HL-60 (cell line): ENCODE measurements at regions not wholly inside any gene's neighbourhood (a gene's known extent, or its start where the extent isn't known, plus 50 kb on each side); places are given as distances from the start of the nearest gene placed in this dataset.

Experiments
- DNase-seq, 2 experiments: peaks; one replicate each; pipeline ENCODE4 v3.0.0-alpha.2; 2010 to 2020; ENCODE audit warnings: low read depth in 1 of 2, low spot score in 1 of 2
- H3K27ac ChIP-seq: fragments of 250-450 bp; sonication (Bioruptor Pico); replicated peaks from 2 replicates; pipeline ENCODE4 v1.5.1; 2020; ENCODE audit warnings: mild to moderate bottlenecking, moderate library complexity
- H3K27me3 ChIP-seq: fragments of 250-450 bp; sonication (Bioruptor Pico); 2 replicates; pipeline ENCODE4 v1.5.1; 2021; ENCODE audit warnings: mild to moderate bottlenecking, moderate library complexity; ENCODE audit not compliant: insufficient read depth, poor library complexity, severe bottlenecking
- H3K4me3 ChIP-seq: replicated peaks from 2 replicates; pipeline ENCODE4 v1.5.1; 2011; ENCODE audit warnings: mild to moderate bottlenecking, control low read depth, low read length; ENCODE audit not compliant: insufficient read depth
- CTCF ChIP-seq: IDR thresholded peaks from one replicate; pipeline ENCODE4 v1.5.1; 2011; ENCODE audit warnings: low read length, control low read depth, inconsistent platforms; ENCODE audit not compliant: insufficient read depth
- GABPA ChIP-seq: IDR thresholded peaks from 2 replicates; pipeline ENCODE4 v1.6.1; 2012; ENCODE audit warnings: low read depth
- POLR2AphosphoS5 ChIP-seq: IDR thresholded peaks from 2 replicates; pipeline ENCODE4 v1.6.1; 2012; ENCODE audit warnings: low read depth
- REST ChIP-seq: IDR thresholded peaks from 2 replicates; pipeline ENCODE4 v1.6.1; 2012; ENCODE audit warnings: low read depth; ENCODE audit not compliant: insufficient replicate concordance
- SPI1 ChIP-seq: IDR thresholded peaks from 2 replicates; pipeline ENCODE4 v1.6.1; 2012; ENCODE audit warnings: low read depth, mild to moderate bottlenecking, borderline replicate concordance

- H3K27ac ChIP-seq = no peak overlapping the region
- no peak for DNase-seq
- H3K4me3 ChIP-seq = no peak overlapping the region
- TF ChIP-seq GABPA (no peak), SPI1 (no peak), REST (no peak), POLR2AphosphoS5 (no peak), CTCF (no peak)
- peaks cover 8% of the 10 kb centered on the region for H3K27me3 ChIP-seq
Observed at GRCh38 chr10:121312587-121312986, 285.7 kb downstream of the FGFR2 start.

GRCh38 chr10:121313119-121313875 is 284.9 kb downstream of the FGFR2 start:
- no peak for TF ChIP-seq CTCF
- TF ChIP-seq REST = no peak
- no peak for TF ChIP-seq POLR2AphosphoS5
- no peak for TF ChIP-seq GABPA
- no peak for TF ChIP-seq SPI1
- Histone ChIP-seq H3K27me3 (peaks cover 8% of the 10 kb centered on the region), H3K27ac (no peak overlapping the region), H3K4me3 (no peak overlapping the region)
- DNase-seq = no peak

- no peaks in the 10 kb centered on the region for H3K27me3 ChIP-seq
- TF ChIP-seq GABPA (no peak), REST (no peak), POLR2AphosphoS5 (no peak), CTCF (no peak), SPI1 (no peak)
- no peak overlapping the region for H3K4me3 ChIP-seq
- H3K27ac ChIP-seq = no peak overlapping the region
- no peak for DNase-seq
Observed at GRCh38 chr10:121316432-121316831, 281.8 kb downstream of the FGFR2 start.
